Ascending aorta (tissue), 2 donors: ENCODE measurements at regions not wholly inside any gene's neighbourhood (a gene's known extent, or its start where the extent isn't known, plus 50 kb on each side); places are given as distances from the start of the nearest gene placed in this dataset.
"Not testable (repeated sequence)": the region's sequence is repeated elsewhere in the genome, so short reads cannot be mapped to it uniquely, and the experiment has no call there.

Source experiments
- DNase-seq, 2 donors: peaks; one replicate each; pipeline ENCODE4 v3.0.0-alpha.2; 2019; ENCODE audit warnings: low spot score in 2 of 2
- H3K27ac ChIP-seq, 2 donors: fragments of 200-600 bp; sonication (generic); one replicate each; pipeline ENCODE4 v1.5.1; 2016 to 2017; ENCODE audit warnings: mild to moderate bottlenecking in 1 of 2
- H3K27me3 ChIP-seq: fragments of 200-600 bp; sonication (generic); one replicate; pipeline ENCODE4 v1.5.1; 2017
- H3K36me3 ChIP-seq, 2 donors: fragments of 200-600 bp; sonication (generic); one replicate each; pipeline ENCODE4 v1.5.1; 2016
- H3K4me1 ChIP-seq, 2 donors: fragments of 200-600 bp; sonication (generic); one replicate each; pipeline ENCODE4 v1.5.1; 2016 to 2017; ENCODE audit warnings: mild to moderate bottlenecking in 1 of 2
- H3K4me3 ChIP-seq, 2 donors: fragments of 200-600 bp; sonication (generic); one replicate each; pipeline ENCODE4 v1.5.1; 2016 to 2017; ENCODE audit warnings: mild to moderate bottlenecking in 1 of 2
- H3K9me3 ChIP-seq, 2 donors: fragments of 200-600 bp; sonication (generic); one replicate each; pipeline ENCODE4 v1.5.1; 2016
- CTCF ChIP-seq, 3 experiments: fragments of 200-600 bp in 2 of 3; fragments of 450-650 bp in 1 of 3; sonication (generic) in 2 of 3; IDR thresholded peaks; one replicate each; pipeline ENCODE4 v1.5.1; 2016 to 2019; ENCODE audit warnings: antibody characterized with exemption in 3 of 3, mild to moderate bottlenecking in 1 of 3, moderate library complexity in 1 of 3
- intact Hi-C: fragments of 100-400 bp; cut with DNase I; formaldehyde crosslinking; loops from one replicate; pipeline ENCODE4 v1.15.1; 2023

GRCh38 chr1:188652678-188653077 is 1823.9 kb downstream of the PLA2G4A start:
- no peak for TF ChIP-seq CTCF (IDR thresholded peaks at IDR 0.05)
- H3K27ac ChIP-seq, result no peak overlapping the region
- no peaks in the 10 kb centered on the region for H3K9me3 ChIP-seq
- H3K4me1 ChIP-seq, result no peaks in the 10 kb centered on the region
- no peak overlapping the region for H3K4me3 ChIP-seq
- intact Hi-C loops, result no loop called here
- H3K27me3 ChIP-seq, result no peaks in the 10 kb centered on the region
- H3K36me3 ChIP-seq, result no peaks in the 10 kb centered on the region
- no peak for DNase-seq

- H3K36me3 ChIP-seq, DNase-seq, H3K4me1 ChIP-seq, H3K27me3 ChIP-seq, H3K27ac ChIP-seq, H3K9me3 ChIP-seq, H3K4me3 ChIP-seq, intact Hi-C loops: not testable (repeated sequence)
Observed at GRCh38 chr1:188655966-188656365, 1821.7 kb downstream of the BRINP3 start.

DNA sequence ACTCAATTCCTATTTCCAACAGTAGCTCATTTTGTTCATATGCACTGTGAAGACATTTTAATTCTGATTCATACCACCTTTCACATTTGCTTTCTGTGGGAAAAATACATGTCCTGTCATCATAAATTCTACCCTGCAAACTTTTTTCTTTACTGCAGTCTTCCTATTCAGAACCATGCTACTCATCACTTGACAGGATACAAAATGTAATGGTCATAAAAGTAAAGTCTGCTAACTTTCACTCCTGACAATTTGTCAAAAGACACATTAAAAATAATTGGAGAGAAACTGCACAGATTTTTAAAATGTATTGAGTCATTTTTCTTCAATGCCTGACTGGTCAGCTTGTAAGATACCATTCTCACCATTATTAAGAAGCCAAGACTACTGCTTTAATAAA is 1817.1 kb downstream of the BRINP3 start:
- no peak for TF ChIP-seq CTCF (IDR thresholded peaks at IDR 0.05)
- Histone ChIP-seq H3K4me3 (no peak overlapping the region), H3K27ac (no peak overlapping the region), H3K9me3 (no peaks in the 10 kb centered on the region), H3K27me3 (no peaks in the 10 kb centered on the region), H3K4me1 (no peaks in the 10 kb centered on the region), H3K36me3 (no peaks in the 10 kb centered on the region)
- intact Hi-C loops, result no loop called here
- DNase-seq, result no peak

- Histone ChIP-seq H3K4me3 (no peak overlapping the region), H3K27me3 (no peaks in the 10 kb centered on the region), H3K9me3 (no peaks in the 10 kb centered on the region), H3K27ac (no peak overlapping the region), H3K36me3 (no peaks in the 10 kb centered on the region), H3K4me1 (no peaks in the 10 kb centered on the region)
- TF ChIP-seq CTCF (IDR thresholded peaks at IDR 0.05), result no peak
- intact Hi-C loops, result no loop called here
- DNase-seq, result no peak
Observed at GRCh38 chr1:188665477-188665876, 1812.2 kb downstream of the BRINP3 start.

GRCh38 chr1:188668083-188668482 is 1809.6 kb downstream of the BRINP3 start:
- Histone ChIP-seq H3K4me1 (no peaks in the 10 kb centered on the region), H3K4me3 (no peak overlapping the region), H3K27ac (no peak overlapping the region), H3K36me3 (no peaks in the 10 kb centered on the region), H3K9me3 (no peaks in the 10 kb centered on the region), H3K27me3 (no peaks in the 10 kb centered on the region)
- no peak for DNase-seq
- TF ChIP-seq CTCF (IDR thresholded peaks at IDR 0.05), result no peak
- intact Hi-C loops, result no loop called here

DNA sequence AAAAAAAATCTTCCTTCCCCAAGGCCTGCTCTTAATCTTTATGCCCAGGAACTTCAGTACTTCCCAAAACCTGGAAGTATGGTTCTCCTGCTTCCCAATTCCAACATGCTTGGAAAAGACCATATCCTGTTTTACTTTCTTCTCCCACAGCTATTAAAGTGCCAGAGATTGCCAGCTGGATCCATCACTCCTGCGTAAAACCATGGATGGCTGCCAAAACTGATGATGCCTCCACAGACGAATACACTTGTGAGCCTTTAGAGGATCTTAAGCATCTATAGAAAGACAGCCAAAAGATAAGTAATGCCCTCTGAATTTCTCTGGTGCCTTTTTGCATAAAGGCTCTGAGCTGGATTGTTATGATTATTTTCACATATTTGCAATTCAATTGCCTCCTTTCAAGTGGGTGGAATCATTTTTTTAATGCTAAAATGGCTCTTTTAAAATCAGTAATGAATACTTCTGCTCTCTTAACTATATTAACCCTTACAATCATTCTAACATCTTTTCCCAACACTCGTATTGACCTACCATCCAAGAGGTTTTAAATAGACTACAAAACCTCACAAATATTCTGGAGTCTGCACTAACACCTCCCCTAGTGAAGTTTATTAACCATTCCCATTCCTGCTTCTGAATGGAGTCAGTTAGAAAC is 1807.8 kb downstream of the BRINP3 start:
- no peak for DNase-seq
- intact Hi-C loops, result no loop called here
- no peaks in the 10 kb centered on the region for H3K27me3 ChIP-seq
- H3K4me3 ChIP-seq, result no peak overlapping the region
- H3K36me3 ChIP-seq, result no peaks in the 10 kb centered on the region
- no peak for TF ChIP-seq CTCF (IDR thresholded peaks at IDR 0.05)
- no peak overlapping the region for H3K27ac ChIP-seq
- H3K4me1 ChIP-seq, result no peaks in the 10 kb centered on the region
- no peaks in the 10 kb centered on the region for H3K9me3 ChIP-seq
